Stimulated activated CD8-positive, alpha-beta memory T cell treated with anti-CD3 and anti-CD28 coated beads, Interleukin-2, amount 100 ng/mL, for 1 hour (primary cell): ENCODE measurements at regions not wholly inside any gene's neighbourhood (a gene's known extent, or its start where the extent isn't known, plus 50 kb on each side); places are given as distances from the start of the nearest gene placed in this dataset.

Experiments
- DNase-seq, 2 donors: peaks; one replicate each; pipeline ENCODE4 v3.0.0-alpha.2; 2020; ENCODE audit warnings: low read depth in 2 of 2

GRCh38 chr12:46131732-46132469 lies 136.9 kb downstream of the SLC38A1 start:
- no peak for DNase-seq

GRCh38 chr12:46127656-46128055 lies 137.3 kb upstream of the SCAF11 start:
- no peak for DNase-seq

GRCh38 chr12:46126050-46126727 lies 135.8 kb upstream of the SCAF11 start:
- no peak for DNase-seq

GRCh38 chr12:46124848-46125619 lies 134.7 kb upstream of the SCAF11 start:
- DNase-seq: peak; percentile 8 to 31

- DNase-seq: no peak
Observed at GRCh38 chr12:46124132-46124847, 133.9 kb upstream of the SCAF11 start.

- no peak for DNase-seq
Observed at GRCh38 chr12:46112364-46112763, 122.0 kb upstream of the SCAF11 start.

- no peak for DNase-seq
Observed at GRCh38 chr12:46111715-46112114, 121.3 kb upstream of the SCAF11 start.

- no peak for DNase-seq
Observed at GRCh38 chr12:46110928-46111699, 120.7 kb upstream of the SCAF11 start.

GRCh38 chr12:46110223-46110611 lies 119.8 kb upstream of the SCAF11 start:
- no peak for DNase-seq

- DNase-seq: no peak
Observed at GRCh38 chr12:46109343-46110222, 119.2 kb upstream of the SCAF11 start.

- no peak for DNase-seq
Observed at GRCh38 chr12:46108721-46109120, 118.3 kb upstream of the SCAF11 start.

GRCh38 chr12:46107591-46107990 lies 117.2 kb upstream of the SCAF11 start:
- no peak for DNase-seq

GRCh38 chr12:46105735-46106134 lies 115.4 kb upstream of the SCAF11 start:
- DNase-seq: no peak

GRCh38 chr12:46103559-46104383 lies 113.4 kb upstream of the SCAF11 start:
- DNase-seq: no peak

- DNase-seq: no peak
Observed at GRCh38 chr12:46101485-46101869, 111.1 kb upstream of the SCAF11 start.

GRCh38 chr12:46100551-46101484 lies 110.4 kb upstream of the SCAF11 start:
- DNase-seq: no peak

- no peak for DNase-seq
Observed at GRCh38 chr12:46089414-46090162, 99.2 kb upstream of the SCAF11 start.
